Common myeloid progenitor, CD34-positive (primary cell): ENCODE measurements at regions not wholly inside any gene's neighbourhood (a gene's known extent, or its start where the extent isn't known, plus 50 kb on each side); places are given as distances from the start of the nearest gene placed in this dataset.

Source experiments
- CTCF ChIA-PET: fragments of 350-600 bp; sonication (Branson Sonifier 250); formaldehyde crosslinking; loops from one replicate; lab custom pipeline; 2021; ENCODE audit warnings: antibody characterized with exemption; lab: Charles Lee
- POLR2A ChIA-PET: fragments of 350-600 bp; sonication (Branson Sonifier 250); formaldehyde crosslinking; loops from one replicate; lab custom pipeline; 2021; ENCODE audit warnings: antibody characterized with exemption; lab: Charles Lee
- DNase-seq, 3 donors: peaks; one replicate each; pipeline versions ENCODE4 v3.0.0 to v3.0.0-alpha.2; 2013
- H3K27ac ChIP-seq, 2 experiments: 1 replicate in 1 of 2; 2 replicates in 1 of 2; pipeline ENCODE4 v1.7.0; 2013; ENCODE audit warnings: inconsistent platforms in 2 of 2, low read length in 2 of 2, mild to moderate bottlenecking in 2 of 2, low read depth in 1 of 2, moderate library complexity in 1 of 2; ENCODE audit not compliant: severe bottlenecking in 2 of 2, insufficient read depth in 1 of 2, poor library complexity in 1 of 2
- H3K27me3 ChIP-seq, 5 experiments: replicated peaks in 2 of 5; 1 replicate in 3 of 5; 2 replicates in 2 of 5; pipeline versions ENCODE4 v1.6.1 to v1.7.0; 2013; ENCODE audit warnings: low read length in 4 of 5, mild to moderate bottlenecking in 2 of 5, moderate library complexity in 2 of 5, inconsistent platforms in 1 of 5; ENCODE audit not compliant: insufficient read depth in 5 of 5, control insufficient read depth in 4 of 5
- H3K36me3 ChIP-seq, 4 experiments: 1 replicate in 2 of 4; 2 replicates in 2 of 4; pipeline versions ENCODE4 v1.6.1 to v1.7.0; 2013; ENCODE audit warnings: low read length in 3 of 4, control low read depth in 1 of 4, mild to moderate bottlenecking in 1 of 4; ENCODE audit not compliant: control insufficient read depth in 4 of 4, insufficient read depth in 4 of 4
- H3K4me1 ChIP-seq, 4 experiments: 1 replicate in 3 of 4; 2 replicates in 1 of 4; pipeline versions ENCODE4 v1.6.1 to v1.7.1; 2013; ENCODE audit warnings: low read length in 3 of 4, mild to moderate bottlenecking in 3 of 4, control low read depth in 1 of 4, inconsistent platforms in 1 of 4, moderate library complexity in 1 of 4; ENCODE audit not compliant: control insufficient read depth in 4 of 4, insufficient read depth in 4 of 4; ENCODE audit errors: control extremely low read depth in 1 of 4
- H3K4me3 ChIP-seq, 7 experiments: 1 replicate in 4 of 7; 2 replicates in 3 of 7; pipeline versions ENCODE4 v1.5.1 to v1.7.0; 2013; ENCODE audit warnings: mild to moderate bottlenecking in 7 of 7, low read length in 6 of 7, moderate library complexity in 6 of 7, inconsistent platforms in 2 of 7, low read depth in 2 of 7, control low read depth in 1 of 7; ENCODE audit not compliant: insufficient read depth in 4 of 7, control insufficient read depth in 1 of 7; ENCODE audit errors: extremely low read depth in 1 of 7
- H3K9me3 ChIP-seq, 5 experiments: 1 replicate in 4 of 5; 2 replicates in 1 of 5; pipeline versions ENCODE4 v1.6.1 to v1.7.1; 2013; ENCODE audit warnings: low read length in 4 of 5, mild to moderate bottlenecking in 2 of 5, inconsistent platforms in 1 of 5, low read depth in 1 of 5, moderate library complexity in 1 of 5; ENCODE audit not compliant: control insufficient read depth in 4 of 5, insufficient read depth in 2 of 5; ENCODE audit errors: control extremely low read depth in 1 of 5
- WGBS: methylation state at CpG from one replicate; pipeline ENCODE4 v1.1.5; 2013; ENCODE audit not compliant: insufficient coverage; 5-methylcytosine and 5-hydroxymethylcytosine counted together

DNA sequence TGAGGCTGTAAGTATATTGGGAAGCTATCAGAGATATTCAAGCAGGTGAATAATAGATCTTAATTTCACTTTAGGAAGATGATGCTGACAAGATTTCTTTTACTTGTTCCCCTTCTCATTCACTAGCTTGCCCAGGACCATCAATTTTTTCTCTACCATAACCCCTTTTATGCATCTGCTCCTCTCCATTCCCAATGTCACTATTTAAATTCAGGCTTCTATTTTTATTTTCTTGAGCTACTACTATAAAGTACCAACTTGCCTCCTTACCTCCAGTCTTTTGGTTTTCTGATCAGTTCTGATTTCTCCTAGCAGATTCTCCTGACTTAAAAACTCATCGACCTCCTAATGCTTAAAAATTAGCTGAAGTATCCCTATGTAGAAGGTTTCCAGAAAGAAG lies 97.7 kb upstream of the SMIM30 start:
- H3K9me3 ChIP-seq: no peaks in the 10 kb centered on the region
- CTCF ChIA-PET: interaction anchor here (0.8 kb wide), 1 partner anchor 71 kb away, joined by 4 read pairs; no protein-coding TSS in a partner anchor
- H3K27ac ChIP-seq: no peak overlapping the region
- no peaks in the 10 kb centered on the region for H3K27me3 ChIP-seq
- H3K4me1 ChIP-seq: no peaks in the 10 kb centered on the region
- H3K36me3 ChIP-seq: no peaks in the 10 kb centered on the region
- no CpG with 5 or more reads among the region's 1 CpG for WGBS
- H3K4me3 ChIP-seq: no peak overlapping the region
- DNase-seq: no peak
- POLR2A ChIA-PET: no interaction called here

DNA sequence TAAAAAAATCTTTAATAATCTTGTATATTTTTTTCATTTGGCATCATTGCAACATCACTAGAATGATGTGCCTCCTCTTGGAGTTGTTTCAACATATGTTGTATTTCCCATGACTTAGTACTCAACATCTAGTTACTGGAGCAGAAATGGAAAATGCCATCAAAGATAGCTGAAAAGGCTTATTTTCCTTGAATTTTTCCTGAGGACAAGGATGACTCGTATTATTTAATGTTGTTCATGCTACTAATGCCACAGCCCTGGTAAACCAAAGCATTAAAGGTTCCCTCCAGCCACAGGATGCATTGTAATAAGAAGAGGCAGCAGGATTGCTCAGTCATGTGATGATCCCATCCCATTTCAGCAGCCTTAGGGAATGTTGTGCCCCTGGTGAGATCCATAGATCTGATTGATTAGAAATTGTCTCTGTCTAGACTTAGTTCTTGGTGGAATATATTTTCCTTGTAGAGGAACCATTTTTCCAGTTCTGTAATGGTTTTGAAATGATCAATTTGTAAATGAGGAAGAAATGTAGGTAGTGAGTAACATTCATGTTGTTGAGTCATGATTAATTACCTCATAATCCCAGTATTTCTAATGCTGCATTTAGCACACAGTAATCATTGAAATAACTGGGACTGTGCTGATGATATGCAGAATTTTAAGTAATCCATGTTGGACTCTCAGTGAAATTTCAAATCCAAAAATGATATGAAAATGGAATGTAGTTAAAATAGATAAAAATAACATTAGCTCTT lies 91.3 kb upstream of the SMIM30 start:
- H3K4me1 ChIP-seq: no peaks in the 10 kb centered on the region
- 78% methylated on average over 1 of the region's 1 CpG for WGBS
- ChIA-PET CTCF (no interaction called here), POLR2A (no interaction called here)
- DNase-seq: no peak
- H3K36me3 ChIP-seq: no peaks in the 10 kb centered on the region
- H3K27me3 ChIP-seq: peaks cover 0 to 5% (median 0%) of the 10 kb centered on the region in 5 experiments
- no peak overlapping the region for H3K27ac ChIP-seq
- no peaks in the 10 kb centered on the region for H3K9me3 ChIP-seq
- no peak overlapping the region for H3K4me3 ChIP-seq

DNA sequence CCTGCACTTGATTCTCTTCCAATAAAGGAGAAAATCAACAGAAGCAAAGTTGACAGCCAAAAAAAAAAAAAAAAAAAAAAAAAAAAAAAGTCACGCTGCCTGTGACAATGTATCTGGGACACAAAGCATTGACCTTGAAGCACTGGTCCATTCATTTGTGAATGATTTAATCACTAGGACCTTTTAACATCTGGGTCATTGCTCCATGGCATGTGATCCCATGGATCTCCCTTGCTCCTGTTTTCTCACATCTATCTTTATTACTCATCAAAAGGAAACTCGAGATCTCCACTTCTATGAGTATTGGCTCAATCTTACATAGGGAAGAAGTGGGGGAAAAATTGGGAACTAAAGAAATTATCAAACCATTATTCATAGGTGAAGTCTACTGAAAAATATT lies 89.6 kb upstream of the SMIM30 start:
- DNase-seq: no peak
- Histone ChIP-seq H3K4me1 (no peaks in the 10 kb centered on the region), H3K4me3 (no peak overlapping the region), H3K27me3 (peaks cover 0 to 5% (median 0%) of the 10 kb centered on the region in 5 experiments), H3K27ac (no peak overlapping the region), H3K36me3 (no peaks in the 10 kb centered on the region), H3K9me3 (no peaks in the 10 kb centered on the region)
- WGBS: no CpG with 5 or more reads among the region's 2 CpGs
- ChIA-PET POLR2A (no interaction called here), CTCF (no interaction called here)

DNA sequence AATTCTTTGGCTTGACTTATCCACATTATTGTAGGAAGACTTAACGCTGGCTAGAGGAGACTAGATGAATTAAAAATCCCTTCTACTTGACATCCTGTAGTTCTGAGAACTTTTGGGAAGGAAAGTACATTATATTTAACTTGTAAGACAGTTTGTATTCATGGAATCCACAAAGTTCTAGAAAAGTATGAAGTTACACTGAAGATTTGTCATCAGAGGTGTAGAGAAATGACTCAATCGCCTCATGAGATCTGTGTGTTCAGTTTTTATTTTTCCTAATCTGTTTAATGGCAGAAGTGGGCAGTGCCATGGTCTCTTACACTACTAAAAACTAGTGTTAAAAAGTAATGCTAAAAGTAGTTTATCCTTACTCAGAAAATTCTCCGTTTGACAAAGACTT lies 89.1 kb upstream of the SMIM30 start:
- WGBS: 100% methylated on average over 1 of the region's 3 CpGs
- Histone ChIP-seq H3K4me1 (no peaks in the 10 kb centered on the region), H3K27ac (no peak overlapping the region), H3K9me3 (no peaks in the 10 kb centered on the region), H3K36me3 (no peaks in the 10 kb centered on the region), H3K4me3 (no peak overlapping the region), H3K27me3 (peaks cover 0 to 5% (median 0%) of the 10 kb centered on the region in 5 experiments)
- POLR2A ChIA-PET: no interaction called here
- DNase-seq: no peak
- CTCF ChIA-PET: no interaction called here

DNA sequence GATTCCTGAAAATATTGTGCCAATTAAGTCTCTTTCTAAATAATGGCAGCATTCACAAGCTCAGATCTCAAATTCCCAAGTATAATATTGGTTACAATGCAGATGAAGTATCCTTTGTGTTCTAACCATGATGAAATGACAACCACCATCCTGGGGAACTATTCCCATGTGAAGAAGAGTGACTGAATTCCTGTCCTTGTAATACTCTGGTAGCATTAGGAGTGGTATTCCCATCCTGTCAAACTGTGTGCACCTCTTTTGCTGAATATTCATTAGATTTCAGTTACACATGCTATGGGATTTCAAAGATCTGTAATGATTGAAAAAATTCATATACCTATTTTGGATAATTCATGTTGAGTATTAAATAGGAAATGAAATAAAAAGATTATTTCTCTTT lies 86.1 kb upstream of the SMIM30 start:
- POLR2A ChIA-PET: no interaction called here
- CTCF ChIA-PET: no interaction called here
- H3K4me1 ChIP-seq: no peaks in the 10 kb centered on the region
- peaks cover 0 to 5% (median 0%) of the 10 kb centered on the region in 5 experiments for H3K27me3 ChIP-seq
- H3K27ac ChIP-seq: no peak overlapping the region
- DNase-seq: no peak
- H3K4me3 ChIP-seq: no peak overlapping the region
- no peaks in the 10 kb centered on the region for H3K36me3 ChIP-seq
- H3K9me3 ChIP-seq: no peaks in the 10 kb centered on the region

DNA sequence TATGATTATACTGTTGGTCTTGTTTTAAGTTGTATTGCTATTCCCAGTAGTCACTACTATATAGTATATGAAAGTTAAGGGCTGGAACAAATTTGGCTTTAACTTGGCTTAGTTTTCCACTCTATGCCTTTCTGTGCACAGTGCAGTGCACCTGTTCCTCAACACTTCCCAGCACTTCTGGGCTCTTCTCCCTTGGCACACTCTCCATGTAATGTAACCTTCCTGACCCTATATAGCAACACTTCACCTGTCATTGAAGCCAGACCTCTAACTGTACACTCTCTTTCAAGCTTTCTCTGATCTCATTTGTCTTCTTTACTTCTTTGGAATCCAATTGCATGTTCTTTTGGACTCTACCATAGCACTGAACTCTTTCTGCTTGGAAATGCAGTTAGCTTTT lies 83.9 kb upstream of the SMIM30 start:
- DNase-seq: no peak
- H3K4me3 ChIP-seq: no peak overlapping the region
- H3K9me3 ChIP-seq: no peaks in the 10 kb centered on the region
- no peaks in the 10 kb centered on the region for H3K4me1 ChIP-seq
- CTCF ChIA-PET: no interaction called here
- H3K27ac ChIP-seq: no peak overlapping the region
- POLR2A ChIA-PET: no interaction called here
- peaks cover 0 to 5% (median 0%) of the 10 kb centered on the region in 5 experiments for H3K27me3 ChIP-seq
- no peaks in the 10 kb centered on the region for H3K36me3 ChIP-seq

DNA sequence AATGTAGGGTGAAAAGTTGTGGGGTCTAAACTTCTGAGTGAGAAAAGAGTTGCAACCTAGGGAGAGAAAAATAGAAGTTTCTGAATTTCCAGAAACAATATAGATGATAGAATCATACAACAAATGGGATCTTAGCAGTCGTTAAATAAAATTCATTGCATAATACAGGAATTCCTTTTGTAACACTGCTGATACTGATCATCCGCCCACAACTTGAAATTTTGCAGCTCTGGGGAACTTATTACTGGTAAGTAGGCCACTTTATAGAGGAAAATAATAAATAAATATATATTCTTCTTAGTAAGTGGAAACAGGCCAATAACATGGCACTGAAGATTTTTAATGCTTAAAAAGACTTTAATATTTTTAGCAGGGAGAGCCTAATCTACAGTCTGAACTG lies 81.9 kb upstream of the SMIM30 start:
- no CpG with 5 or more reads among the region's 2 CpGs for WGBS
- POLR2A ChIA-PET: no interaction called here
- Histone ChIP-seq H3K36me3 (no peaks in the 10 kb centered on the region), H3K4me1 (no peaks in the 10 kb centered on the region), H3K27ac (no peak overlapping the region), H3K9me3 (no peaks in the 10 kb centered on the region), H3K4me3 (no peak overlapping the region), H3K27me3 (peaks cover 0 to 2% (median 0%) of the 10 kb centered on the region in 5 experiments)
- CTCF ChIA-PET: interaction anchor here (0.7 kb wide), 1 partner anchor 12 kb away, joined by 3 read pairs; no protein-coding TSS in a partner anchor
- no peak for DNase-seq
